Pancreas (tissue), 10 donors: ENCODE measurements at regions not wholly inside any gene's neighbourhood (a gene's known extent, or its start where the extent isn't known, plus 50 kb on each side); places are given as distances from the start of the nearest gene placed in this dataset.

ENCODE experiments used
- ATAC-seq, 4 donors: fragments of 200-7000 bp; cut with Tn5 transposase; one replicate each; pipeline versions ENCODE4 v1.8.0 to v1.9.1; 2020; ENCODE audit warnings: mild to moderate bottlenecking in 4 of 4, moderate library complexity in 4 of 4
- DNase-seq, 6 donors: peaks; one replicate each; pipeline ENCODE4 v3.0.0-alpha.2; 2020
- FAIRE-seq: peaks from 2 replicates; lab custom pipeline; 2012; peaks lifted over from hg19 to GRCh38; lab: Jason Lieb, UNC
- H3K27ac ChIP-seq, 4 donors: fragments of 200-600 bp; sonication (generic); 1 replicate in 3 of 4; 2 replicates in 1 of 4; pipeline versions ENCODE4 v1.5.0 to v1.8.0; 2020
- H3K27me3 ChIP-seq, 4 donors: fragments of 200-600 bp; one replicate each; pipeline ENCODE4 v1.8.0; 2021
- H3K36me3 ChIP-seq, 3 donors: fragments of 200-600 bp; sonication (generic) in 1 of 3; one replicate each; pipeline versions ENCODE4 v1.5.0 to v1.8.0; 2020 to 2021
- H3K4me1 ChIP-seq, 3 donors: fragments of 200-600 bp; one replicate each; pipeline ENCODE4 v1.8.0; 2021
- H3K4me3 ChIP-seq, 4 donors: fragments of 200-600 bp; sonication (generic) in 2 of 4; one replicate each; pipeline versions ENCODE4 v1.5.0 to v1.8.0; 2020 to 2021
- H3K9me3 ChIP-seq, 4 donors: fragments of 200-600 bp; one replicate each; pipeline ENCODE4 v1.8.0; 2021
- WGBS, 2 donors: extraction: QIAGEN DNeasy Blood & Tissue Kit; methylation state at CpG; one replicate each; pipeline ENCODE4 v1.1.7; 2013; 5-methylcytosine and 5-hydroxymethylcytosine counted together
- intact Hi-C, 3 donors: fragments of 100-400 bp; cut with DNase I; formaldehyde crosslinking; loops; one replicate each; pipeline versions ENCODE4 v1.11.1 to v1.14.2; 2022
- TF ChIP-seq, protein P1 (sequence below), 4 donors: fragments of 200-600 bp; sonication (generic) in 3 of 4; IDR thresholded peaks; one replicate each; pipeline versions ENCODE4 v1.5.0 to v1.8.0; 2021; ENCODE audit warnings: antibody characterized with exemption in 4 of 4
- donor health status: healthy with polysubstance abuse.
- donor health status: DM: no; HTN: no; CAD: no; lungs with moderate emphysema.
- donor health status: DM: no; HTN: no; CAD: no.
- donor health status: control.
- donor health status: control.
- donor health status: Bipolar disorder and iron deficiency.
- donor health status: DM: yes; HTN: yes; CAD: no.
- donor health status: DM: no; HTN: no; CAD: no.
- donor health status: DM: no; HTN: no; CAD: no.
- donor health status: DM: yes; HTN: yes; CAD: no.

GRCh38 chrX:150163221-150163930, 199.7 kb upstream of the MAMLD1 start:
- Histone ChIP-seq H3K36me3 (no peaks in the 10 kb centered on the region), H3K27ac (no peak overlapping the region), H3K4me3 (no peak overlapping the region), H3K9me3 (no peaks in the 10 kb centered on the region), H3K27me3 (no peaks in the 10 kb centered on the region), H3K4me1 (no peaks in the 10 kb centered on the region)
- DNase-seq (no peak), ATAC-seq (no peak), FAIRE-seq (no peak)
- intact Hi-C loops, result no loop called here
- WGBS, 2 donors, result 80 to 90% methylated on average over 8 of the region's 8 CpGs
- TF ChIP-seq, protein P1, sequence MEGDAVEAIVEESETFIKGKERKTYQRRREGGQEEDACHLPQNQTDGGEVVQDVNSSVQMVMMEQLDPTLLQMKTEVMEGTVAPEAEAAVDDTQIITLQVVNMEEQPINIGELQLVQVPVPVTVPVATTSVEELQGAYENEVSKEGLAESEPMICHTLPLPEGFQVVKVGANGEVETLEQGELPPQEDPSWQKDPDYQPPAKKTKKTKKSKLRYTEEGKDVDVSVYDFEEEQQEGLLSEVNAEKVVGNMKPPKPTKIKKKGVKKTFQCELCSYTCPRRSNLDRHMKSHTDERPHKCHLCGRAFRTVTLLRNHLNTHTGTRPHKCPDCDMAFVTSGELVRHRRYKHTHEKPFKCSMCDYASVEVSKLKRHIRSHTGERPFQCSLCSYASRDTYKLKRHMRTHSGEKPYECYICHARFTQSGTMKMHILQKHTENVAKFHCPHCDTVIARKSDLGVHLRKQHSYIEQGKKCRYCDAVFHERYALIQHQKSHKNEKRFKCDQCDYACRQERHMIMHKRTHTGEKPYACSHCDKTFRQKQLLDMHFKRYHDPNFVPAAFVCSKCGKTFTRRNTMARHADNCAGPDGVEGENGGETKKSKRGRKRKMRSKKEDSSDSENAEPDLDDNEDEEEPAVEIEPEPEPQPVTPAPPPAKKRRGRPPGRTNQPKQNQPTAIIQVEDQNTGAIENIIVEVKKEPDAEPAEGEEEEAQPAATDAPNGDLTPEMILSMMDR (IDR thresholded peaks at IDR 0.05), result no peak

GRCh38 chrX:150163956-150164726, 199.0 kb upstream of the MAMLD1 start:
- Histone ChIP-seq H3K27ac (no peak overlapping the region), H3K4me1 (no peaks in the 10 kb centered on the region), H3K4me3 (no peak overlapping the region), H3K27me3 (no peaks in the 10 kb centered on the region), H3K36me3 (no peaks in the 10 kb centered on the region), H3K9me3 (no peaks in the 10 kb centered on the region)
- no peak for ATAC-seq
- DNase-seq, result no peak
- no peak for FAIRE-seq
- TF ChIP-seq, protein P1 (IDR thresholded peaks at IDR 0.05), result no peak
- intact Hi-C loops, result no loop called here
- 86 to 93% methylated on average over 4 of the region's 4 CpGs for WGBS, 2 donors

GRCh38 chrX:150164971-150165600, 198.0 kb upstream of the MAMLD1 start:
- TF ChIP-seq, protein P1 (IDR thresholded peaks at IDR 0.05), result no peak
- H3K27me3 ChIP-seq, result no peaks in the 10 kb centered on the region
- H3K4me1 ChIP-seq, result no peaks in the 10 kb centered on the region
- ATAC-seq (no peak), FAIRE-seq (no peak), DNase-seq (no peak)
- no peaks in the 10 kb centered on the region for H3K36me3 ChIP-seq
- 83 to 86% methylated on average over 4 of the region's 4 CpGs for whole genome bisulfite sequencing, 2 donors
- no peaks in the 10 kb centered on the region for H3K9me3 ChIP-seq
- no peak overlapping the region for H3K4me3 ChIP-seq
- intact Hi-C loops, result no loop called here
- no peak overlapping the region for H3K27ac ChIP-seq

GRCh38 chrX:150165776-150166610, 197.1 kb upstream of the MAMLD1 start:
- Histone ChIP-seq H3K27ac (no peak overlapping the region), H3K4me1 (no peaks in the 10 kb centered on the region), H3K4me3 (no peak overlapping the region), H3K27me3 (no peaks in the 10 kb centered on the region), H3K36me3 (no peaks in the 10 kb centered on the region), H3K9me3 (no peaks in the 10 kb centered on the region)
- 65 to 86% methylated on average over 6 of the region's 6 CpGs for WGBS, 2 donors
- no peak for FAIRE-seq
- intact Hi-C loops, result no loop called here
- ATAC-seq, result no peak
- TF ChIP-seq, protein P1 (IDR thresholded peaks at IDR 0.05), result no peak
- no peak for DNase-seq
